MCF 10A (cell line): ENCODE measurements at regions not wholly inside any gene's neighbourhood (a gene's known extent, or its start where the extent isn't known, plus 50 kb on each side); places are given as distances from the start of the nearest gene placed in this dataset.

ENCODE experiments used
- BruUV-seq: library from RNA; stranded (reverse); fragments of 400-500 nt; replicated peaks from 2 replicates; lab custom pipeline; 2021; lab: Mats Ljungman, UMichigan
- CTCF ChIA-PET: fragments of 300-600 bp; sonication (Branson Sonifier 250); formaldehyde crosslinking; extraction: SDS; loops from one replicate; lab custom pipeline; 2021; ENCODE audit warnings: antibody characterized with exemption, inconsistent platforms; lab: Yijun Ruan, JAX
- POLR2A ChIA-PET: fragments of 300-600, 350-650 bp; sonication (Branson Sonifier 250); formaldehyde crosslinking; extraction: SDS; loops from one replicate; lab custom pipeline; 2020; ENCODE audit warnings: antibody characterized with exemption, inconsistent platforms; lab: Yijun Ruan, JAX
- DNase-seq: peaks from one replicate; pipeline ENCODE4 v3.0.0-alpha.2; 2018; ENCODE audit not compliant: unreplicated experiment
- H3K27ac Mint-ChIP-seq: one replicate; pipeline ENCODE4 v1.8.0; 2022; ENCODE audit warnings: mild to moderate bottlenecking, low read depth, mixed read lengths; ENCODE audit not compliant: unreplicated experiment
- H3K27me3 Mint-ChIP-seq: one replicate; pipeline ENCODE4 v1.8.0; 2022; ENCODE audit warnings: mixed read lengths; ENCODE audit not compliant: insufficient read depth, unreplicated experiment
- H3K36me3 Mint-ChIP-seq: one replicate; pipeline ENCODE4 v1.8.0; 2022; ENCODE audit warnings: mild to moderate bottlenecking, moderate library complexity, mixed read lengths; ENCODE audit not compliant: insufficient read depth, unreplicated experiment
- H3K4me1 Mint-ChIP-seq: one replicate; pipeline ENCODE4 v1.8.0; 2022; ENCODE audit warnings: mixed read lengths; ENCODE audit not compliant: insufficient read depth, unreplicated experiment
- H3K4me3 Mint-ChIP-seq: one replicate; pipeline ENCODE4 v1.8.0; 2022; ENCODE audit warnings: mild to moderate bottlenecking, moderate library complexity, mixed read lengths; ENCODE audit not compliant: unreplicated experiment
- H3K9me3 Mint-ChIP-seq: one replicate; pipeline ENCODE4 v1.8.0; 2022; ENCODE audit warnings: mixed read lengths; ENCODE audit not compliant: unreplicated experiment
- CTCF ChIP-seq: fragments of 200-600 bp; IDR thresholded peaks from one replicate; pipeline ENCODE4 v1.8.0; 2022; ENCODE audit warnings: antibody characterized with exemption, mild to moderate bottlenecking; ENCODE audit not compliant: unreplicated experiment
- intact Hi-C: fragments of 100-400 bp; cut with micrococcal nuclease; formaldehyde crosslinking; loops from 2 replicates; pipeline ENCODE4 v1.14.1; 2022

DNA sequence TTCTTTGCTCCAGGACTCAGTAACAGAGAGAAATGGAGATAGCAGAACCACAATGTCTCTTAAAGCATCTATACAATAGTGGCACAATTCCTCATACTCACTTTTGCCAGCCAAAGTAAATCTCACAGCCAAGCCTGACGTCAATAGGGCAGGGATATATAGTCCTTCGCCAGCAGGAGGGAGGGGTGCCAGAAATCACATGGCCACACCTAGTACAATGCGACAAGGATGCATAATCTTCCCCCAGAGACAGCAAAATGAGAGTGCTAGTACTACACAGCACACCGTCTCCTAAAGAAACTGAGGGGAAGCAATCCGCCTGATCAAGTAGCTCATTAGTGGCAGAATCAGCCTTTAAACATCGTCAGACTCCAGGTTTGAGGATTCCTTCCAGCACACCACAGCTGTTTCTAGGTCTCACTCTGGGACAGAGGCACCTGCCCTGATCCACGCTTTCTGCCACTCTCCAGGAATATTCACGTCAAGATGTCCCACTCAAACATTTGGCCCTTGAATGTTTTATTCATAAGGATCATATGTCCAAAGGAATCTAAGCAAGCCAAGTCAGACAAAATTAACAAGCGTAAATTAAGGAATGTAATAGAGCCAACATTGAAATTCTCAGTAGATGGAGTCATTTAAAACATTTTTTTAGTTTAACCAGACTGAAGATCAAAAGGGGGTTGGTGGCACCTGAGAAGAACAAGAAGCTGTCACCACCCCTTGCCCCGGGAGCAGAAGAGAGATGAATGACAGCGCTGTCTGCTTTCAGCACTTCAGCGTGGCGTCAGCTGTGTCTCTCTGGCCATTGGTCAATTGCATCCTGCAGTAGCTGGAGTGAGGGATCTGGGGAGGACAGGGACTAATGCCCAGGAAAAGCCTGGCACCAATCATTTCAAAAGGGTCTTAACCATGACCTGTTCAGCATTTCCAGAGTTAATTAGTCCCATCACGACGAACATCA lies 63.5 kb upstream of the SERP2 start:
- Mint-ChIP-seq H3K36me3 (peaks cover 5% of the 10 kb centered on the region), H3K27ac (peak overlapping the region; percentile 93), H3K4me3 (peak overlapping the region; percentile 9), H3K9me3 (no peaks in the 10 kb centered on the region), H3K4me1 (peaks cover 91% of the 10 kb centered on the region), H3K27me3 (no peaks in the 10 kb centered on the region)
- ChIA-PET POLR2A (interaction anchor here (0.6 to 12.9 kb wide), 30 partner anchors 8 to 260 kb away, joined by 3 to 341 read pairs (median 4); no protein-coding TSS in a partner anchor), CTCF (interaction anchor here (1.7 kb wide), 1 partner anchor 124 kb away, joined by 8 read pairs; no protein-coding TSS in a partner anchor)
- TF ChIP-seq CTCF: no peak
- BruUV-seq: TSS peak; percentile 7
- peak; percentile 95 for DNase-seq
- intact Hi-C loops: loop anchor here (2.0 to 5.0 kb wide), 3 partner anchors 52 to 403 kb away; no protein-coding TSS in a partner anchor

DNA sequence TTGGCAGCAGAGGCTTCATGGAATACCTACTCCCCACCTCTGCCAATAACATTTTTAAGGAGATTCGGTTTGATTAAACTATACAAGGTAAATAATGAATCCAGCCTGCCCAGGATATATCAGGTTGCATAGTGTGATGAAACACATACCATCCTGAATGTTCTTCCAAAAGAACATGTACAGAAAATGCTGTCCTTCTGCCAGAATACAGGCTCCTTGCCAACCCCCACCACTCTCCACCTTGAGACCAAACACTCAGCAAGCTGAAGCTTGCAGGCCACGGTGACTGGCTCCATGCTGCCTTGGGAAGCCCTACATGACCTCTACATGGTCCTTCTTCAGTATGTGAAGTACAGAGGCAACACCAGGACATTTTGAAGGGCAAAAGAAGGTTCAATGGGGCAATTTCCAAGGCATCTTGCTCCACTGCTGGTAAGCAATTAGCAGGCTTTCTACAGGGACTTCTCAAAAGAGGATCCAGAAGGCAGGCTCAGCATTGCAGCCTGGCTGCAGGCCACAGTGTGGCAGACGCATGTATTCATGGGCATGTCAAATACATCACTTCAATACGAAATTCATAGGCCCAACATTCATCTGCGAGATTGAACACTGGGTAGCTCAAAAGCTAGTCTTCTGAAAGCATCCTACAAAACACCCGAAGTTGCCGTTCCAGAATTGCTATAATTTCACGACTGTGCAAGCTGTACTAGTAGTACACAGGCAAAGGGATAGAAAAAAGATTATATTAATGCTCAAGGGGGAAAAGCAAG lies 62.4 kb upstream of the SERP2 start:
- H3K27ac Mint-ChIP-seq: peak overlapping the region; percentile 93
- BruUV-seq: no TSS peak

DNA sequence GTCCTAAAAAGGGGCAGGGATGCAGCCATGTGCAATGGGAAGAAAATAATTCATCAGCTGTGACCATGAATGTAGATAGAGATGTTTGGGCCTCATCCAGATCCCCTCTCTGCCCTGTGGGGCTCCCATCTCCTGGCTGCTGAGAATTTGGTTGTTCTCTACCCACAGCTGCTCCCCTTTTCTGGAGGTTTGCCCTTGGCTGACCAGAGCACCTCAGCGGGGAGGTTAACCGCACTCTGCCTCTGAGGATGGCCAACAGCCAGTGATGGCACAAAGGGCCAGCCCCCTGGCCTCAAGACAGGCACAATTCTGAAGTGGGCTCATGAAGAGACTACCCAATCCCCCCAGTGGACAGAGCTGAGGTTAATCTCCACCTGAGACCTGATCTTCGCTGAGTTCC lies 61.5 kb upstream of the SERP2 start:
- ChIA-PET POLR2A (interaction anchor here (1.1 to 12.9 kb wide), 13 partner anchors 11 to 203 kb away, joined by 3 to 341 read pairs (median 24); no protein-coding TSS in a partner anchor), CTCF (interaction anchor here (0.6 to 1.7 kb wide), 6 partner anchors 44 to 404 kb away, joined by 3 to 5 read pairs (median 4); no protein-coding TSS in a partner anchor)
- Mint-ChIP-seq H3K36me3 (peaks cover 5% of the 10 kb centered on the region), H3K4me1 (peaks cover 71% of the 10 kb centered on the region), H3K27me3 (no peaks in the 10 kb centered on the region), H3K9me3 (no peaks in the 10 kb centered on the region), H3K27ac (peak overlapping the region; percentile 93), H3K4me3 (peak overlapping the region; percentile 1)
- intact Hi-C loops: loop anchor here (2.0 to 5.0 kb wide), 3 partner anchors 50 to 405 kb away; no protein-coding TSS in a partner anchor
- peak; percentile 16 for DNase-seq
- no peak for TF ChIP-seq CTCF
- BruUV-seq: no TSS peak

More for the DNA sequence above, 62.4 kb upstream of the SERP2 start:
- peaks cover 80% of the 10 kb centered on the region for H3K4me1 Mint-ChIP-seq
- no peak for TF ChIP-seq CTCF
- peak; percentile 97 for DNase-seq
- ChIA-PET POLR2A (interaction anchor here (0.9 to 12.9 kb wide), 26 partner anchors 10 to 261 kb away, joined by 3 to 341 read pairs (median 4); no protein-coding TSS in a partner anchor), CTCF (interaction anchor here (0.6 to 1.7 kb wide), 10 partner anchors 43 to 723 kb away, joined by 3 to 8 read pairs (median 4); no protein-coding TSS in a partner anchor)
- no peak overlapping the region for H3K4me3 Mint-ChIP-seq
- H3K36me3 Mint-ChIP-seq: peaks cover 5% of the 10 kb centered on the region
- H3K27me3 Mint-ChIP-seq: no peaks in the 10 kb centered on the region
- intact Hi-C loops: loop anchor here (2.0 to 5.0 kb wide), 3 partner anchors 51 to 404 kb away; no protein-coding TSS in a partner anchor
- H3K9me3 Mint-ChIP-seq: no peaks in the 10 kb centered on the region
